ENCODE measurements at regions not wholly inside any gene's neighbourhood (a gene's known extent, or its start where the extent isn't known, plus 50 kb on each side); places are given as distances from the start of the nearest gene placed in this dataset.

GRCh38 chr3:127377801-127378655 is 90.2 kb upstream of the PRR20G start:
- Histone ChIP-seq H3K27ac (no peak overlapping the region), H3K4me3 (ENCODE audit: low read depth in 1 of 2, low read length in 1 of 2) (no peak overlapping the region), H3K4me1 (ENCODE audit: control insufficient read depth in 1 of 2, insufficient read depth in 1 of 2, low read depth in 1 of 2, low read length in 1 of 2) (no peaks in the 10 kb centered on the region), H3K9me3 (no peaks in the 10 kb centered on the region), H3K36me3 (no peaks in the 10 kb centered on the region), H3K27me3 (no peaks in the 10 kb centered on the region)
- TF ChIP-seq, protein P1, sequence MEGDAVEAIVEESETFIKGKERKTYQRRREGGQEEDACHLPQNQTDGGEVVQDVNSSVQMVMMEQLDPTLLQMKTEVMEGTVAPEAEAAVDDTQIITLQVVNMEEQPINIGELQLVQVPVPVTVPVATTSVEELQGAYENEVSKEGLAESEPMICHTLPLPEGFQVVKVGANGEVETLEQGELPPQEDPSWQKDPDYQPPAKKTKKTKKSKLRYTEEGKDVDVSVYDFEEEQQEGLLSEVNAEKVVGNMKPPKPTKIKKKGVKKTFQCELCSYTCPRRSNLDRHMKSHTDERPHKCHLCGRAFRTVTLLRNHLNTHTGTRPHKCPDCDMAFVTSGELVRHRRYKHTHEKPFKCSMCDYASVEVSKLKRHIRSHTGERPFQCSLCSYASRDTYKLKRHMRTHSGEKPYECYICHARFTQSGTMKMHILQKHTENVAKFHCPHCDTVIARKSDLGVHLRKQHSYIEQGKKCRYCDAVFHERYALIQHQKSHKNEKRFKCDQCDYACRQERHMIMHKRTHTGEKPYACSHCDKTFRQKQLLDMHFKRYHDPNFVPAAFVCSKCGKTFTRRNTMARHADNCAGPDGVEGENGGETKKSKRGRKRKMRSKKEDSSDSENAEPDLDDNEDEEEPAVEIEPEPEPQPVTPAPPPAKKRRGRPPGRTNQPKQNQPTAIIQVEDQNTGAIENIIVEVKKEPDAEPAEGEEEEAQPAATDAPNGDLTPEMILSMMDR (IDR thresholded peaks at IDR 0.05): no peak

- Histone ChIP-seq H3K36me3 (no peaks in the 10 kb centered on the region), H3K4me3 (ENCODE audit: low read depth in 1 of 2, low read length in 1 of 2) (no peak overlapping the region), H3K4me1 (ENCODE audit: control insufficient read depth in 1 of 2, insufficient read depth in 1 of 2, low read depth in 1 of 2, low read length in 1 of 2) (no peaks in the 10 kb centered on the region), H3K9me3 (no peaks in the 10 kb centered on the region), H3K27me3 (no peaks in the 10 kb centered on the region), H3K27ac (no peak overlapping the region)
- TF ChIP-seq, protein P1 (IDR thresholded peaks at IDR 0.05): no peak
Observed at GRCh38 chr3:127375151-127375930, 87.5 kb upstream of the PRR20G start.

GRCh38 chr3:127374086-127375010 is 86.5 kb upstream of the PRR20G start:
- TF ChIP-seq, protein P1 (IDR thresholded peaks at IDR 0.05): no peak
- H3K4me1 ChIP-seq (ENCODE audit: control insufficient read depth in 1 of 2, insufficient read depth in 1 of 2, low read depth in 1 of 2, low read length in 1 of 2): no peaks in the 10 kb centered on the region
- no peaks in the 10 kb centered on the region for H3K27me3 ChIP-seq

DNA sequence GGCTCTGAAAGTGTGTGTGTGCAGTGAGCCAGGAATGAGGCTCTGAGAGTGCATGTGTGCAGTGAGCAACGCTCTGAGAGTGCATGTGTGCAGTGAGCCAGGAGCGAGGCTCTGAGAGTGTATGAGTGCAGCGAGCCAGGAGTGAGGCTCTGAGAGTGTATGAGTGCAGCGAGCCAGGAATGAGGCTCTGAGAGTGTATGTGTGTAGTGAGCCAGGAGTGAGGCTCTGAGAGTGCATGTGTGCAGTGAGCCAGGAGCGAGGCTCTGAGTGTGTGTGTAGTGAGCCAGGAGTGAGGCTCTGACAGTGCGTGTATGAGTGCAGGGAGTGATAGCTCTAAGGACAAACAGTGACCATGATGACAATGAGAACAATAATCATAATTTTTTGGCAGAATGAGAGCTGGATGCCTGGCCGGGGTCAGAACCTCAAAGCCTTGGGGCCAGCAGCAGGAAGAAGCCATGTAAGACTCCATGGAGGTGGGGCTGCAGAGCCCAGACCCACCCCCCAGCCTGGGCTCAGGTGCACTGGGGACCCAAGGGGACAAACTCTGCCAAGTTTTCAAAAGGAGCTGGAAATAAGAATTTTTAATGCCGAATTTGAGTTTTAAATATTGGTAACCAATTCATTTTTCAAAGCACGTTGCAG is 85.7 kb upstream of the PRR20G start:
- Histone ChIP-seq H3K36me3 (no peaks in the 10 kb centered on the region), H3K9me3 (no peaks in the 10 kb centered on the region), H3K4me3 (ENCODE audit: low read depth in 1 of 2, low read length in 1 of 2) (no peak overlapping the region), H3K4me1 (ENCODE audit: control insufficient read depth in 1 of 2, insufficient read depth in 1 of 2, low read depth in 1 of 2, low read length in 1 of 2) (no peaks in the 10 kb centered on the region), H3K27ac (no peak overlapping the region), H3K27me3 (no peaks in the 10 kb centered on the region)
- TF ChIP-seq, protein P1 (IDR thresholded peaks at IDR 0.05): no peak

More at GRCh38 chr3:127374086-127375010, 86.5 kb upstream of the PRR20G start:
- no peaks in the 10 kb centered on the region for H3K36me3 ChIP-seq
- no peak overlapping the region for H3K4me3 ChIP-seq (ENCODE audit: low read depth in 1 of 2, low read length in 1 of 2)
- no peaks in the 10 kb centered on the region for H3K9me3 ChIP-seq
- no peak overlapping the region for H3K27ac ChIP-seq

GRCh38 chr3:127371846-127372245 is 84.0 kb upstream of the PRR20G start:
- no peaks in the 10 kb centered on the region for H3K36me3 ChIP-seq
- no peaks in the 10 kb centered on the region for H3K27me3 ChIP-seq
- no peaks in the 10 kb centered on the region for H3K4me1 ChIP-seq (ENCODE audit: control insufficient read depth in 1 of 2, insufficient read depth in 1 of 2, low read depth in 1 of 2, low read length in 1 of 2)
- no peaks in the 10 kb centered on the region for H3K9me3 ChIP-seq
- TF ChIP-seq, protein P1 (IDR thresholded peaks at IDR 0.05): no peak
- H3K27ac ChIP-seq: no peak overlapping the region
- H3K4me3 ChIP-seq (ENCODE audit: low read depth in 1 of 2, low read length in 1 of 2): no peak overlapping the region

All from neutrophil (primary cell).